OCI-LY7 (cell line): ENCODE measurements at regions not wholly inside any gene's neighbourhood (a gene's known extent, or its start where the extent isn't known, plus 50 kb on each side); places are given as distances from the start of the nearest gene placed in this dataset.
"Not testable (repeated sequence)": the region's sequence is repeated elsewhere in the genome, so short reads cannot be mapped to it uniquely, and the experiment has no call there.

Source experiments
- BruUV-seq: library from RNA; stranded (reverse); fragments of 400-500 nt; replicated peaks from 2 replicates; lab custom pipeline; 2021; lab: Mats Ljungman, UMichigan
- CTCF ChIA-PET: fragments of 300-600 bp; sonication (Branson Sonifier 250); formaldehyde crosslinking; loops from one replicate; lab custom pipeline; 2022; ENCODE audit warnings: antibody characterized with exemption; ENCODE audit not compliant: unreplicated experiment; lab: Charles Lee
- POLR2A ChIA-PET: fragments of 300-600 bp; sonication (Branson Sonifier 250); formaldehyde crosslinking; loops from one replicate; lab custom pipeline; 2022; ENCODE audit warnings: antibody characterized with exemption; lab: Charles Lee
- DNase-seq: peaks from one replicate; pipeline ENCODE4 v3.0.0-alpha.2; 2015; ENCODE audit warnings: low spot score
- H2AFZ ChIP-seq: fragments of 200-600 bp; sonication (generic), shearing (Covaris generic); 2 replicates; pipeline ENCODE4 v1.6.1; 2014; ENCODE audit warnings: mild to moderate bottlenecking, antibody characterized with exemption, low read length, moderate library complexity
- H3K27ac ChIP-seq: fragments of 200-600 bp; sonication (generic); 2 replicates; pipeline ENCODE4 v1.5.1; 2014; ENCODE audit warnings: mixed run types, low read depth, mild to moderate bottlenecking, moderate library complexity, low read length, inconsistent platforms; ENCODE audit not compliant: poor library complexity, severe bottlenecking
- H3K36me3 ChIP-seq: fragments of 200-600 bp; sonication (generic); 2 replicates; pipeline ENCODE4 v1.6.1; 2014; ENCODE audit warnings: mild to moderate bottlenecking, antibody characterized with exemption, low read length, moderate library complexity, mixed read lengths; ENCODE audit not compliant: insufficient read depth
- H3K4me1 ChIP-seq: fragments of 200-600 bp; sonication (generic); 2 replicates; pipeline ENCODE4 v1.5.1; 2014; ENCODE audit warnings: mild to moderate bottlenecking, low read length; ENCODE audit not compliant: insufficient read depth, poor library complexity, severe bottlenecking
- H3K4me2 ChIP-seq: fragments of 200-600 bp; sonication (generic); 2 replicates; pipeline ENCODE4 v1.6.1; 2014; ENCODE audit warnings: mild to moderate bottlenecking, low read length
- H3K4me3 ChIP-seq: fragments of 200-600 bp; sonication (generic); 2 replicates; pipeline ENCODE4 v1.5.1; 2014; ENCODE audit warnings: mild to moderate bottlenecking, low read depth, low read length; ENCODE audit not compliant: poor library complexity, severe bottlenecking
- H3K79me2 ChIP-seq: fragments of 200-600 bp; sonication (generic); 2 replicates; pipeline ENCODE4 v1.6.1; 2016; ENCODE audit warnings: low read depth, mild to moderate bottlenecking, low read length, moderate library complexity, mixed read lengths; ENCODE audit not compliant: insufficient read depth
- H3K9me2 ChIP-seq: fragments of 200-600 bp; sonication (generic); 2 replicates; pipeline ENCODE4 v1.6.1; 2016; ENCODE audit warnings: mild to moderate bottlenecking, low read length, mixed read lengths; ENCODE audit not compliant: insufficient read depth
- H3K9me3 ChIP-seq: fragments of 200-600 bp; sonication (generic); 2 replicates; pipeline ENCODE4 v1.6.1; 2014; ENCODE audit warnings: mild to moderate bottlenecking, mixed run types, low read length, mixed read lengths
- H4K20me1 ChIP-seq: fragments of 200-600 bp; sonication (generic); 2 replicates; pipeline ENCODE4 v1.6.1; 2014; ENCODE audit warnings: mild to moderate bottlenecking, antibody characterized with exemption, low read length, moderate library complexity, mixed read lengths; ENCODE audit not compliant: insufficient read depth
- EZH2phosphoT487 ChIP-seq: fragments of 200-600 bp; sonication (generic); IDR thresholded peaks from 2 replicates; pipeline ENCODE4 v1.6.1; 2018; ENCODE audit warnings: low read depth, borderline replicate concordance, mild to moderate bottlenecking, mixed run types, antibody characterized with exemption, low read length, moderate library complexity, mixed read lengths
- intact Hi-C: fragments of 100-400 bp; cut with micrococcal nuclease; formaldehyde crosslinking; loops from one replicate; pipeline ENCODE4 v1.10.0; 2022; ENCODE audit not compliant: unreplicated experiment
- TF ChIP-seq, protein P1 (sequence below): fragments of 200-600 bp; sonication (generic); conservative IDR thresholded peaks from 2 replicates; pipeline ENCODE4 v1.5.1; 2014; ENCODE audit warnings: mild to moderate bottlenecking, antibody characterized with exemption, low read length, moderate library complexity, mixed read lengths

DNA sequence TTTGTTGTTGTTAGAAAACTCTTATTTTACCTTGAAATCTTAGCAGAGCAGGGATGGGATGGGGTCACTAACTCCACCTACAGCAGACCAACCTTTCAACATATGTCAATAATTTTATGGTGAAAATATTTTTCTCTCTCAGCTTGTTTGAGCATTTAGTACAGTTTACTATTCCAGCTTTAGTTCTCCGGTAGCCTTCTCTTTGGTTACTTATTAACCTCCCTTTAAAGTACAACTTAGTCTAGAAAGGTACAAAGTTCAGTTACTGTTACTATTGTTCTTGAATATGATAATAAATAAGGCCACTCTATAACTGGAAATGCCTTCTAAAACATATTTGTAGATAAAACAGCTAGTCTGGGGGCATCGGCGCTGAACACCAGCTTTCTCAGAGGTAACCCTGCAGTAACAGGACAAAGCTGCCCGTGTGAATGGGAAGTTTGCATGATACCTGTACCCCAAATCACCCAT, 233.3 kb downstream of the PCSK1 start:
- Histone ChIP-seq H3K4me1 (no peaks in the 10 kb centered on the region), H4K20me1 (no peaks in the 10 kb centered on the region), H3K9me2 (no peaks in the 10 kb centered on the region), H3K4me2 (no peak overlapping the region), H3K36me3 (no peaks in the 10 kb centered on the region), H3K4me3 (no peak overlapping the region), H3K79me2 (no peaks in the 10 kb centered on the region), H2AFZ (no peak overlapping the region), H3K9me3 (no peaks in the 10 kb centered on the region), H3K27ac (no peak overlapping the region)
- ChIA-PET POLR2A (no interaction called here), CTCF (no interaction called here)
- no TSS peak for BruUV-seq
- TF ChIP-seq, protein P1, sequence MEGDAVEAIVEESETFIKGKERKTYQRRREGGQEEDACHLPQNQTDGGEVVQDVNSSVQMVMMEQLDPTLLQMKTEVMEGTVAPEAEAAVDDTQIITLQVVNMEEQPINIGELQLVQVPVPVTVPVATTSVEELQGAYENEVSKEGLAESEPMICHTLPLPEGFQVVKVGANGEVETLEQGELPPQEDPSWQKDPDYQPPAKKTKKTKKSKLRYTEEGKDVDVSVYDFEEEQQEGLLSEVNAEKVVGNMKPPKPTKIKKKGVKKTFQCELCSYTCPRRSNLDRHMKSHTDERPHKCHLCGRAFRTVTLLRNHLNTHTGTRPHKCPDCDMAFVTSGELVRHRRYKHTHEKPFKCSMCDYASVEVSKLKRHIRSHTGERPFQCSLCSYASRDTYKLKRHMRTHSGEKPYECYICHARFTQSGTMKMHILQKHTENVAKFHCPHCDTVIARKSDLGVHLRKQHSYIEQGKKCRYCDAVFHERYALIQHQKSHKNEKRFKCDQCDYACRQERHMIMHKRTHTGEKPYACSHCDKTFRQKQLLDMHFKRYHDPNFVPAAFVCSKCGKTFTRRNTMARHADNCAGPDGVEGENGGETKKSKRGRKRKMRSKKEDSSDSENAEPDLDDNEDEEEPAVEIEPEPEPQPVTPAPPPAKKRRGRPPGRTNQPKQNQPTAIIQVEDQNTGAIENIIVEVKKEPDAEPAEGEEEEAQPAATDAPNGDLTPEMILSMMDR: no peak
- no peak for TF ChIP-seq EZH2phosphoT487
- no peak for DNase-seq
- intact Hi-C loops: no loop called here

DNA sequence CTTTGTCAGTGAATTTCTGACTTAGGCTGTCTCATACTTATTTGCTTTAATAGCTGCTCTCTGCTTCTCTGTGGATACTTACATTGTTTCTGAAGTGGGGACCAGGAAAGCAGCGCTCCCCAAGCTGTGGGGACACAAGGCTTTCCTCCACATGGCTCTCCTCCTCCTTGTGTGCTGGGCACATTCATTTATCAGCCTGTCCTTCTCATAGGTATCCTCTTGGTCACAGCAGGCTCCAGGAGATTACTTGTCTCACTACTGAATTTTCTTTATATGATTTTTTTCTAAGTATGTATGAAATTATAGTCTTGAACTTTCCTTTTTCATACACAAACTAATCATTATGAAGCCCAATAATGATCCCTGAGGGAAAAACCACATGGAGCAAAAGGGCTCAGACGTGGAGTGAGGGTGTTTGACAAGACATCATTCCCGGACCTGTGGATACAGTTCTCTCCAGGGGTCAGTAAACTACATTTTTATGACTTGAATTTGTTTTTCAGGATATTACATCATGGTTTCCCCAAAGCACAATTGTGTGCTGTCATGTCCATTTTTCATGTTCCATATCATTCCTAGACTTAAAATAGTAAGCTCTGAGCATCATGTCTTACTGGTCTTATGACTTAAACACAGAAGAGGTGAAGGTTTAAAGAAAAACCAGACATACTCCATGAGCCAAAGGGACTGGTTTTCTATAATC, 234.5 kb downstream of the PCSK1 start:
- Histone ChIP-seq H3K9me3 (no peaks in the 10 kb centered on the region), H3K4me2 (no peak overlapping the region), H2AFZ (no peak overlapping the region), H3K36me3 (no peaks in the 10 kb centered on the region), H4K20me1 (no peaks in the 10 kb centered on the region), H3K4me3 (no peak overlapping the region), H3K9me2 (no peaks in the 10 kb centered on the region), H3K79me2 (no peaks in the 10 kb centered on the region), H3K27ac (no peak overlapping the region), H3K4me1 (no peaks in the 10 kb centered on the region)
- intact Hi-C loops: no loop called here
- BruUV-seq: no TSS peak
- CTCF ChIA-PET: no interaction called here
- POLR2A ChIA-PET: no interaction called here
- TF ChIP-seq EZH2phosphoT487: no peak
- TF ChIP-seq, protein P1: no peak
- no peak for DNase-seq

DNA sequence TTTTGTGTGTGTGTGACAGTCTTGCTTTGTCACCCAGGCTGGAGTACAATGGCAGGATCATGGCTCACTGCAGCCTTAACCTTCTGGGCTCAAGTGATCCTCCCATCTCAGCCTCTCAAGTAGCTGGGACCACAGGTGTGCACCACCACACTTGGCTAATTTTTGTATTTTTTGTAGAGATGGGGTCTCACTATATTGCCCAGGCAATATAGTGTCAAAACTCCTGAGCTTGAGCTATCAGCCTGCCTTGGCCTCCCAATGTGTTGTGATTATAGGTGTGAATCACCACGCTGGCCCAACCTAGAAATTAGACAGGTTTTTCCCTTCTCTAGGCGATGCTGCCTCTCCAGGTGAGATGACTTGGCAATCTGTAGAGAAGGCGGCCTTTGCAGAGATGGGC, 235.3 kb downstream of the PCSK1 start:
- H4K20me1 ChIP-seq, H3K4me2 ChIP-seq, BruUV-seq, DNase-seq, CTCF ChIA-PET, POLR2A ChIA-PET, H3K9me3 ChIP-seq, H3K4me1 ChIP-seq, H3K27ac ChIP-seq, H3K79me2 ChIP-seq, intact Hi-C loops, H3K4me3 ChIP-seq, H3K9me2 ChIP-seq, H3K36me3 ChIP-seq, H2AFZ ChIP-seq: not testable (repeated sequence)
